SK-N-SH (cell line): ENCODE measurements at regions not wholly inside any gene's neighbourhood (a gene's known extent, or its start where the extent isn't known, plus 50 kb on each side); places are given as distances from the start of the nearest gene placed in this dataset.

Source experiments
- CHD2 ChIP-seq: fragments of 150-350 bp; IDR thresholded peaks from 2 replicates; pipeline ENCODE4 v1.6.1; 2018; ENCODE audit warnings: low read length; ENCODE audit not compliant: partially characterized antibody
- CTCF ChIP-seq: fragments of 200-600 bp; sonication (generic); IDR thresholded peaks from 2 replicates; pipeline ENCODE4 v1.6.1; 2017; ENCODE audit warnings: antibody characterized with exemption, mild to moderate bottlenecking, moderate library complexity
- EP300 ChIP-seq, 2 experiments: IDR thresholded peaks; 2 replicates each; pipeline versions ENCODE4 v1.4.0 to v1.6.1; 2012; ENCODE audit warnings: borderline replicate concordance in 1 of 2, low read depth in 1 of 2, low read length in 1 of 2
- NRF1 ChIP-seq: IDR thresholded peaks from 2 replicates; pipeline ENCODE4 v1.6.1; 2012; ENCODE audit warnings: low read depth, mild to moderate bottlenecking, low read length
- PBX3 ChIP-seq: IDR thresholded peaks from 2 replicates; pipeline ENCODE4; 2012
- POLR2AphosphoS5 ChIP-seq: IDR thresholded peaks from 2 replicates; pipeline ENCODE4 v1.6.1; 2012; ENCODE audit warnings: low read depth, low read length

- TF ChIP-seq EP300 (IDR thresholded peaks at IDR 0.05; ENCODE audit: borderline replicate concordance in 1 of 2, low read depth in 1 of 2, low read length in 1 of 2) (no peak), NRF1 (no peak), PBX3 (no peak), CTCF (no peak), POLR2AphosphoS5 (no peak), CHD2 (no peak)
Observed at GRCh38 chr7:68904630-68905029, 693.6 kb upstream of the AUTS2 start.
